ENCODE measurements at regions not wholly inside any gene's neighbourhood (a gene's known extent, or its start where the extent isn't known, plus 50 kb on each side); places are given as distances from the start of the nearest gene placed in this dataset.
"Not testable (repeated sequence)": the region's sequence is repeated elsewhere in the genome, so short reads cannot be mapped to it uniquely, and the experiment has no call there.

DNA sequence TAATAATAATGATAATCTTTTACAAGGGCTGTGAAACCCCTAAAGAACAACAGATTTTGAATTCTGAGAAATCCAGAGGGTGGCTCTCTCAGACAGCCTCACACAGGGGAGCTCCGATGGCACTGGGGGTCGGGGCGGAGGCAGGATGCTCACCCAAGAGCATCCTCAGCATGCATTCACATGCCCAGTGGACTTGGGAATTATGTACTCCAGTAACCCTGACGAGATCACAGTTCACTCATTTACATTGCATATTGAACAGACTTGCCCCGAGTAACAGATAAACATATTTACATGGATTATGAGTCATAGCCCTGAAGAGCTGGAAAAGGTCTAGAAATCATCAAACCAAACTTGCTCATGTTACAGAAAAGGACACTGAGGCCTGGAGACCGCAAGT, 482.7 kb upstream of the JARID2 start:
- DNase-seq (ENCODE audit: missing footprints) (no peak), ATAC-seq (no peak)
- intact Hi-C loops (cut with DNase I): no loop called here

DNA sequence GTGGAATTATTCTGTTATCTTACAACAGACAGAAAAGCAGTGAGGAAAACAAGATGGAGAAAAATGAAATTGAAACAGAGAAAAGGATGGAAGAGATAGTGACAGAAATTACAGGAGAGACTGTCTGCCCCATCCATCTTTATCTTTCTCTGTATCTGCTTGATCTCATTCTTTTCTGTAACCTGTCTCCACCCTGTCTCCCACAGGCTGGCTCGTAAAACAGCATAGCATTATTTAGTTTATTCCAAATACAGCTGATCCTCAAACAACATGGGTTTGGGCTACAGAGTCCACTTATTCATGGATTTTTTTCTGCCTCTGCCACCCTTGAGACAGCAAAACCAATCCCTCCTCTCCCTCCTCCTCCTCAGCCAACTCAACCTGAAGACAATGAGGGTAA, 482.3 kb upstream of the JARID2 start:
- DNase-seq (ENCODE audit: missing footprints): no peak
- intact Hi-C loops (cut with DNase I): no loop called here

DNA sequence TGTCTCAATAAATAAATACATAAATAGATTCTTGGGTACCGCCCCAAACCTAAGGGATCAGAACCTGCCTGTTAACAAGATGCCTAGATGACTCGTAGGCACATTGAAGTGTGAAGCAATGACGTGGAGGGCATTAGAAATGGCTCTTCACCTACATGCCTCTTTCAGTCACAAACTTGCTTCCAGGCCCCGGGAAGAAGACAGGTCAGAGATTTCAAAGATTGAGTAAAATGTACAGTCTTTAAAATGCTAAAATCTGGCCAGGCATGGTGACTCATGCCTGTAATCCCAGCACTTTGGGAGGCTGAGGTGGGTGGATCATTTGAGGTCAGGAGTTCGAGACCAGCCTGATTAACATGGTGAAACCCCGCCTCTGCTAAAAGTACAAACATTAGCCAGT, 480.8 kb upstream of the JARID2 start:
- ATAC-seq (no peak), DNase-seq (ENCODE audit: missing footprints) (no peak)
- intact Hi-C loops (cut with DNase I): no loop called here

More for the DNA sequence above, 482.3 kb upstream of the JARID2 start:
- ATAC-seq: no peak

DNA sequence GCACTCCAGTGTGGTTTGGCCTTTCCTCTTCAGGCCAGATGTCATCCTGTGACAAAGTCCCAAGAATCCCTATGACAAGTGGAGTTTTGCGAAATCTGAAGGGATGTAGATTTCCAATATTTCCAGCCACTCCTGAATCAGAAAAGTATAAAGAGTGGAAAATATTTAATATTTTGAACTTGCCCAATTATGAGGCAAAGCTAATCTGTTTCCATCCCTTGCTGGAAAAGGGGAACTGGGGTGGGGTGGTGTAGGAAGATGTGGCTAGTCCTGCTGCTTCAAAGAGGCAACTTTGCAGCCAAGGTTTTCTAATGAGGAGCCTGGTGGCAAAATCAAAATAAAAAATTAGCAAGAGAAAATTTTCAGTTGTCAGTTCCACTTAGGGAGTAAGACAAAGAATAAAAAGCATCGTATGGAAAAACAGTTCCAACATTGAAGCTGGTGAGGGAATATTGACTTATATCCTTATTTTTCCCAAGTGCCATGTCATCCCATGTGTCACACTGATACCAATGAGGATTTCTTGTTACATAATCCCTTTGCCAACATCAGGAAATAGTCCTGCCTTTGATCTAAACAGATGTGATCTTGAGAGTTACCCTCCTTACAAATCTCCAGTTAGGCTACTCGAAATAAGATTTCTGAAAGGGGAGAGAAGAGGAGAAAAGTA, 480.0 kb upstream of the JARID2 start:
- DNase-seq (ENCODE audit: missing footprints): no peak
- no peak for ATAC-seq
- intact Hi-C loops (cut with DNase I): no loop called here

DNA sequence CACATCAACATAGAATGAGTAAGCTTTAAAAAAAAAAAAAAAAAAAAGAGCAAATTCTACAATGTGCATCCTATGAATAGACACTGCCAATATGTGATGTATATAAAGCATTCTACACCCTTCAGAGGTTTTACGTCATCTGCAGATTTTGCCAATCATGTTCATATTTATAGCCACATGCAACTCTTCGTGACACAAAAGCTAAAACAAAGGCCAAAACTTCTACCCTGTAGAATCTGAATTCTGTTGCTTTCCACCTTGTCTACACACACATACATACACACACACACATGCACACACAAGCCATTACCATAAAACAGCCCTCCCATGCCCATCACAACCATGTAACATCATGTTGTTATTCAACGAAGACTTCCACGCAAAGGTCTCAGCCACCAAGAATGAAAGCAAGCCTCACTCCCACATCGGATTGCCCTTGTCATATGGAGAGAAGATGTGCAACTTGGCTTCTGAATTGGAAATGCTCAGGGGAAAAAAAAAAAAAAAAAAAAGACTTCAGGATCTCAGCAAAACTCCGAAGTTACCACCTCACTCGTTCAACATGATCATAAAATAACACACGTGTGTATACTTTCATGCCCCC, 479.4 kb upstream of the JARID2 start:
- intact Hi-C loops (cut with DNase I): no loop called here
- DNase-seq (ENCODE audit: missing footprints) (no peak), ATAC-seq (no peak)

DNA sequence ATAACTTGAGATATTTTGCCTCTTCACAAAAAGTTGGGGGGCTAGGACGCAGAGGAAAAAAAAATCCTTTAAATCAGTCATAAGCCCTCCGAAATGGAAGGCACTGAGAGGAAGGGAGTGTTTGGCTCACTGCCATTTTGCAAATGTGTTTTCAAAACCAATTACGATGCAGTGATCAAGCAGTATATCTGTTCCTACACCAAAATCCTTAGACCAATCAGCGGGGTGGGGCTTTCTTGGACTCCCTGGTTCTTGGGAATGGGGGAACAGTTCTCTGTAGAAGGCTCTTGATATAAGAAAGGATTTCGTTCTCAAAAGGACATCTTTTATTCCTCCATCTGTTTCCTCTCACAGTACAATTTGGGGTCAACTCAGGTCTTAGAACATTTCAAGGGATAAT, 478.6 kb upstream of the JARID2 start:
- no peak for DNase-seq (ENCODE audit: missing footprints)
- intact Hi-C loops (cut with DNase I): no loop called here

DNA sequence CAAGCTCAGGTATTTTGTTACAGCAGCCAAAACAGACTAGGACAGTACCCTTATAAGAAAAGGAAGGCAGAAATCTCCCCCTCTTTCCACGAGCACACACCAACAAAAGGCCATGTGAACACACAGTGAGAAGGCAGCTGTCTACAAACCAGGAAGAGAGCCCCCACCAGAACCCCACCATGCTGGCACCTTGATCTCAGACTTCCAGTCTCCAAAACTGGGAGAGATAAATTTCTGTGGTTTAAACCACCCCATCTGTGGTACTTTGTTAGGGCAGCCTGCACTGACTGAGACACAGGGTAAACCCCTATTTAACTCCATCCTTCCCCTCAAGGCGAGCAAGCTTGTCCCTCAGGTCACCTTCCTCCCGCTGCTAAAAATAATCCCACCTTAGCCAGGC, 475.8 kb upstream of the JARID2 start:
- ATAC-seq (no peak), DNase-seq (ENCODE audit: missing footprints) (no peak)
- intact Hi-C loops (cut with DNase I): no loop called here

More for the DNA sequence above, 478.6 kb upstream of the JARID2 start:
- no peak for ATAC-seq

DNA sequence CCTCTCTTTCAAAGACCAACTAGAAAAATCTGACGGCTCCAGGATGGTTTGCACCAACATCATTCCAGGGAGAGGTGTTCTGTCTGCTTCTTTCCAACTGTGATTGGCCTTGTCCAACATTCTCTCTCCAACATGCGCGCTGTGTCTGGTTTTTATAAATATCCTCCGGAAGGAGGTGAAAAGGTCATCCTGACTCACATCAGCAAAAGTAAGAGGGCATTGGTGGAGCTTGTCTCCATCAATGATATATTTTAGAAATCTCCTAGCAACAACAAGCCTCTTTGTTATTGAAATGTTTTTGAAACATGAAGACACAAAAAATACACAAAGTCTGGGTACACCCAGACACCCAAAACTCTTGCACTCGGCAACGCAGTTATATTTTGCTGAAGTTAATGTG, 475.3 kb upstream of the JARID2 start:
- intact Hi-C loops (cut with DNase I): no loop called here
- peak; percentile 68 for ATAC-seq
- no peak for DNase-seq (ENCODE audit: missing footprints)

DNA sequence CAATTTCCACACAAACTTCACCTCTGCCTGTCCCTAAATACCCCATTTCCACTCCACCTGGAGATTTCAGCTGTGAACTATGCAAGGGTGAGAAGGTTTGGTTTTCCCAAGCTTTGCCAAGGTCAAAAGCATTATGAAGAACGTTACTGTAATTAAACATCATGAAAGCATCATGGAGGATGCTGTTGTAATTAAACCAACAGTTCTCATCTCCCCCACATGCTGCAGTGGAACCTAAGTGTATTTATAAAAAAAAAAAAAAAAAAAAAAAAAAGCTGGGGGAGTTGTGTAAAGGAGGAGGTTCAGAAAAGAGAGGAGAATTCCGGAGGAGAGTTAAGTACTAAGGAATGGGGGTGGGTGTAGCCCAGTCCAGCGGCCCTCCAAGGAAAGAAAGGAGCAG, 474.9 kb upstream of the JARID2 start:
- intact Hi-C loops (cut with DNase I): no loop called here

DNA sequence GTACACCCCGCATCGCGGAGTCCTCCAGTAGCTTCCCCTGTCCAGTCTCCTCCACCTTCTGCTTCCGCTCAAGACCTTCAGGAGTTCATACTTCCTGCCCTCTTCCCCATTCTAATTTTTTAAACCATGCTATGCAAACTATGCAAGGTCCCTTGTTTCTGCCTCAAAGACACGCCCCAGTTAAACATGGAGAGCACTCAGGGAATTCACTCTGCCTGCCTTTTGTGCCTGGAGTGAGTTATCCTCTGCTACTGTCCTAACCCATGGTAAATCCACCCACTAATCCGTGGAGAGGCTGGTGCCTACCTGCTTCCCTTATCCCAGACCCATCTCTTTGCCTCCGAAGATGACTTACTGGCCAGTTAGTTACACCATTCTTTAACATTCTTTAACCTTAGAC, 473.7 kb upstream of the JARID2 start:
- ATAC-seq (no peak), DNase-seq (ENCODE audit: missing footprints) (no peak)
- intact Hi-C loops (cut with DNase I): no loop called here

More for the DNA sequence above, 474.9 kb upstream of the JARID2 start:
- DNase-seq (ENCODE audit: missing footprints) (no peak), ATAC-seq (no peak)

DNA sequence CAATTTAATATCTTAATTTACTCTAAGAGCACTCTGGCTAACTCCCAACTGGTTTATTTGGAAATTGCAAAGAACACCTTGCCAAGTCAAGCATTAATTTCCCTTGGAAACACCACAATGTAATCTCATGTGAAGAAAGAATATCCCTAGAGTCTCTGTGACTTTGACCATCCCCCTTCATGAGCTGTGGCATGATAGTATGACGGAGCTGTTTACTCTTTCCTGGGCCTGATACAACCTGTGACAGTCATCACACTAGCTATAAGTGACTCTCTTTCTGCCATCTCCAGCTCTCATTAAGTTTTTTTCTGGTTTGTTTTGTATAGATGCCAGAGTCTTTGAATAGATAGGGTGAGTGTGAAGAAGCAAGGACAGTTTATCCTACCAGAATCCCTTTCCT, 470.3 kb upstream of the JARID2 start:
- ATAC-seq (no peak), DNase-seq (ENCODE audit: missing footprints) (no peak)
- intact Hi-C loops (cut with DNase I): no loop called here

DNA sequence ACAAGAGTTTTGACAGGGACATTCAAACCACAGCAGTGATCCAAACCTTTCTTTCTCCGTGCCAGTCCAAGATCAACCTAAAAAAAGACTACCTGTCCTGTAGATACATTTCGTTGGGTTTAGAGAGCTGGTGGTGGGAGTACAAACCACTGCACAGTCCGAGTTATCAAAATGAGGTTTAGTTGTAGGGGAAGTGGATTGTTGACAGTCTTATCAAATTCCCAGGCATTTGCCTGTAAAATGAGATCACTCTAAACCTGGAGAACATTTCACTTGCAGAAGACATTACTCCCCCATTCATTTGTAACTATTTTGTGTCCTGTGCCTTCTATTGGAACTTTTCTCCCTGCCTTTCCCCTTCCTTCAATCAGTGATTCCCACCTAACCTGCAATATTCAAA, 469.6 kb upstream of the JARID2 start:
- intact Hi-C loops (cut with DNase I): no loop called here
- no peak for ATAC-seq
- DNase-seq (ENCODE audit: missing footprints): no peak

DNA sequence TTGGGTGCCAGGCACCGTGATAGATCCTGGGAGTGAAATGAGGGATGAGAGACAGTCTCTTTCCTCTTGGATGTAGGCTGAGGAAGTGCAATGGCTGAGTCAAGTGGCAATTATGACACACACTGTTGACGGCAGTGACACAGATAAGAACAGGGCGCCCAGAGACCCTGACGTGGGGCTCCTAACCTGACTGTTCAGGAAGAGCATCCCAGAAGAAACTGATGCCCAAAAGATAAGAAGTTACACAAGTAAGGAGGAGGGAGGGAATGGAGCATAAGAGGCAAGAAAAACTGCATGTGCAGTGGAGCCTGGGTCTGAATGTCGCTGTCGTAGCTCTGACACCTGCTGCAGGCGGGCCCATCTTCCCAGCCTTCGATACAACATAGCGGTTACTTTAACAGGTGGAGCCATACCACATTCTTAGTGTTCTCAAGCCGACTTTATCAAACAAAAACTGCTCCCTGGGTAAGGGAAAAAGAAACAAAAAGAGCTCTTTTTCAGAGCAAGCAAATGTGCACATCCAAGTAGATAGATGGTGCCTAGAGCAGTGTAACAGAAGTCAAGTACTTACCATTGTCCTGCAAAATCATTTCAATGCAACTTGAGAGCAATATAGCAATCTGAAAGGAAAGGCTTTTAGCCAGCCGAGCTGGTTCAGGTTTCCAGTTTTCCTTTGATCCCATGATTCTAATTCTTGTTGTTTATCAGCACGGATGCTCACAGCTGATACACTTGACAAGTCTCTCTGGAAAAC, 463.9 kb upstream of the JARID2 start:
- DNase-seq (ENCODE audit: missing footprints) (no peak), ATAC-seq (no peak)
- intact Hi-C loops (cut with DNase I): no loop called here

DNA sequence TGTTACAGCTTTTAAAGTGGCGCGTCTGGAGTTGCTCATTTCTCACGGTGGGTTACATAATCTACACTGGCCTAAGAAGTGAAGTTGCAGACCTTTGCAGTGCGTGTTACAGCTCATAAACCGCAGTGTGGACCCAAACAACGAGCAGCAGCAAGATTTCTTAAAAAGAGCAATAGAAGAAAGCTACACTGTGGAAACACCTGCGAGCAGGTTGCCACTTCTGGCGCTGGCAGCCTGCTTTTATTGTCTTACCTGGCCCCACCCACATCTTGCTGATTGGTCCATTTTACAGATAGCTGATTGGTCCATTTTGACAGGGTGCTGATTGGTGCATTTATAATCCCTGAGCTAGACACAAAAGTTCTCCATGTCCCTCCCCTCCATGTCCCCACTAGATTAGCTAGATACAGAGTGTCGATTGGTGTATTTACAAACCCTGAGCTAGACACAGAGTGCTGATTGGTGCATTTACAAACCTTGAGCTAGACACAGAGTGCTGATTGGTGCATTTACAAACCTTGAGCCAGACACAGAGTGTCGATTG, 462.9 kb upstream of the JARID2 start:
- DNase-seq (ENCODE audit: missing footprints); ATAC-seq; intact Hi-C loops (cut with DNase I): not testable (repeated sequence)

DNA sequence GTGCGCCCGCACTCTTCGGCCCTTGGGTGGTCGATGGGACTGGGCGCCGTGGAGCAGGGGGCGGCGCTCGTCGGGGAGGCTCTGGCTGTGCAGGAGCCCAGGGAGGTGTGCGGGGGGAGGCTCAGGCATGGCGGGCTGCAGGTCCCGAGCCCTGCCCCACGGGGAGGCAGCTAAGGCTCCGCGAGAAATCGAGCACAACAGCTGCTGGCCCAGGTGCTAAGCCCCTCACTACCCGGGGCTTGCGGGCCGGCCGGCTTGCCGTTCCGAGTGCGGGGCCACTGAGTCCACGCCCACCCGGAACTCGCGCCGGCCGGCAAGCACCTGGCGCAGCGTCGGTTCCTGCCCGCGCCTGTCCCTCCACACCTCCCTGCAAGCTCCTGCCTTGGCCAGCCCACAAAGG, 462.3 kb upstream of the JARID2 start:
- DNase-seq (ENCODE audit: missing footprints) (no peak), ATAC-seq (no peak)
- intact Hi-C loops (cut with DNase I): no loop called here

DNA sequence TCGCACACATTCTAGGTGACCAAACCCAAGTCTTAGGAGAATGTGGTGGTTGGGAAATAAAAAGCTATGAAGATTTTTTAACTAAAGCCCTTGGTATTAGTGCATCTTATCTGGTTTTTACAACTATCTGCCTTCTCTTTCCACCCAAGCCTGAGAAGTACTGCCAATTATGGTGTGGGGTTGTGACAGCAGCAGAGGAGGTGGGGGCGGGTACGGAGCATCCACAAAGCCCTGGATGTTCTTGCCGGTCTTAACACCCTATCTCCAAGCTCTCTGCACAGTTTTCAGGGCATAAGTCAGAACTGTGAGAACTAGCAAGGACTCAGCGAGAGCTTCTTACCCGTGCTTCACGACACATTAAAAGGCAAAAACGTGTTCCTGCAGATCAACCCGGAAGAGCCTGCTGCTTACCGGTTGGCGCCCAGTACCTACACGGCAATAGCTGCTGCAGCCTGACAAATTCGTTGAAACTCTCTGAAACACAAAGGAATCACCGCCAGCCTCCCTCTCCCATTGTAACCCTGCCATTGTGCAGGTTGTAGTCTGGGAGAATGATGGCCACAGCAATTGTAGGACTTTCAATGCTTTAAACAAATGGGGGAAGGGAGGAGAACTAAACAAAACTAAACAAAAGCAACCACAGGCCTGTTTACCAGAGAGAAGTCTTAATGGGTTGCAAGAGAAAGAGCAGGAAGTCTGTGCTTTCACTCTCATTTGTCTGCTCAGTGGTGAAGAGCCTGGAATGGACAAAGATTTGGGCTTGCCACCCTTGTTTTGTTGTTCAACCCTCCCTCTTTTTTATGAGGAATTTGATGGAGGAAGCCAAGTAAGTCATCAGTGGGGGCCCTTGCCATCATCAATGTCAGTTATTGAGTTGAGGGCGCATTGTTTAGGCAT, 461.0 kb upstream of the JARID2 start:
- ATAC-seq (no peak), DNase-seq (ENCODE audit: missing footprints) (no peak)
- intact Hi-C loops (cut with DNase I): no loop called here

DNA sequence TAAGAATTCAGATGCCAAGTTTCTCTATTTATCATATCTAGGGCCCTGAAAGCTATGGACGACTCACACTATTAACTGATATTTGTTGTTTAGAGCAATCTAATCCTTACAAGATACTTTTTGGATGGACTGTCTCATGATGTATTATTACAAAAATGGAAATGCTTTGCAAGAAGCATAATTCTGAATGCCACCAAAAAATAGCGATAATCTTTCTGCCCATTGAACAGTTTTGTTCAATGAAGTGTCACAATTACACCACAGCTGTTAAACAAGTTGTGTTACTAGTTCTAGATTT, 460.4 kb upstream of the JARID2 start:
- intact Hi-C loops (cut with DNase I): no loop called here
- ATAC-seq (no peak), DNase-seq (ENCODE audit: missing footprints) (no peak)

DNA sequence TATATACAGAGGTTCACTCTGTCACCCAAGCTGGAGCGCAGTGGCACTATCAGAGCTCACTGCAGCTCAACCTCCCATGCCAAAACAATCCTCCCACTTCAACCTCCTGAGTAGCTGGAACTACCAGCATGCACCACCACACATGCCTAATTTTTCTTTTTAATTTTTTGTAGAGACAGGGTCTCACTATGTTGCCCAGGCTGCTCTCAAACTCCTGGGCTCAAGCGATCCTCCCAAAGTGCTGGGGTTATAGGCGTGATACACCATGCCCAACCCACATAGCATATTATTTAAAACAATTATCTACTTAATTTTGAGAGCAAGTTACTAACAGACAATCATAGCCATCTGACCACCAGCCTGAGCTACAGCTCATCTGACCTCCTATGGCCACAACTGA, 459.9 kb upstream of the JARID2 start:
- no peak for ATAC-seq
- intact Hi-C loops (cut with DNase I): no loop called here
- no peak for DNase-seq (ENCODE audit: missing footprints)

DNA sequence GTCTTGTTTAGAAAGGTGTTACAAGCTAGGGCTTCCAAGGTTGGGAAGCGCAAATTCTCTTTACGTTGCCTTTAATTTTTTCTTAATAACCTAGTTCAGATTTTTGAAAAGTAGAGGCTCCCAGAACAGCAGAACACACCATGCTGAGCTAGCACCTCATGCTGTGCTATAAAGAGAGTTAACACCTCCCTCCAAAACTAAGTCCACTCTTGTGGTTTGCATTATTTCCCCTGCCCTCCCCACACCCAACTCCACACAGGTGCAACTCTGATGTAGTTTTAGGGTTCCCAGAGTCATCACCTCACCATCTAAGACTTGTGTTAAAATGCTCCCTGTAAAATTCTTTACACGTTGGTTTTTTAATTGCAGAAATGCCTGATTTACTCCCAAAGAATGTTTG, 459.4 kb upstream of the JARID2 start:
- intact Hi-C loops (cut with DNase I): no loop called here
- no peak for DNase-seq (ENCODE audit: missing footprints)
- ATAC-seq: no peak
